ENCODE measurements at regions not wholly inside any gene's neighbourhood (a gene's known extent, or its start where the extent isn't known, plus 50 kb on each side); places are given as distances from the start of the nearest gene placed in this dataset.

DNA sequence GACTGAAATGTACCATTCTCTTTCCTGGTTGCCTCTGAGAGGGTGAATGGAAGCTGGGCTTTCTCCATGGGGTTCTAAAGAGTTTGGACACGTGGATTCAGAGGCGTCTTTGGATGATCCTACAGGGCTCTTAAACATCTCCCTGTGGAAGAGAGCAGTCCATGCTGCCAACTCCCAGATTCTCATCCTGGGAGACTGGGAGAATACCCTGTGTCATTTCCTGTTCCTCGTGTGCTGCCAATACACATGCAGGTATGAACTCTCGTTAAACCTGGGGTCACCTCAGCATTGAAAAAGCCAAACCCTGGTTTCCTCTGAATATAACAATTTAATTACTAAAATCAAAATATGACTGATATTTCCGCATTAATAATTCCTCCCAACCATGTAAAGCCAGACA is 73.3 kb upstream of the NT5C1B start:
- TF ChIP-seq, protein P1, sequence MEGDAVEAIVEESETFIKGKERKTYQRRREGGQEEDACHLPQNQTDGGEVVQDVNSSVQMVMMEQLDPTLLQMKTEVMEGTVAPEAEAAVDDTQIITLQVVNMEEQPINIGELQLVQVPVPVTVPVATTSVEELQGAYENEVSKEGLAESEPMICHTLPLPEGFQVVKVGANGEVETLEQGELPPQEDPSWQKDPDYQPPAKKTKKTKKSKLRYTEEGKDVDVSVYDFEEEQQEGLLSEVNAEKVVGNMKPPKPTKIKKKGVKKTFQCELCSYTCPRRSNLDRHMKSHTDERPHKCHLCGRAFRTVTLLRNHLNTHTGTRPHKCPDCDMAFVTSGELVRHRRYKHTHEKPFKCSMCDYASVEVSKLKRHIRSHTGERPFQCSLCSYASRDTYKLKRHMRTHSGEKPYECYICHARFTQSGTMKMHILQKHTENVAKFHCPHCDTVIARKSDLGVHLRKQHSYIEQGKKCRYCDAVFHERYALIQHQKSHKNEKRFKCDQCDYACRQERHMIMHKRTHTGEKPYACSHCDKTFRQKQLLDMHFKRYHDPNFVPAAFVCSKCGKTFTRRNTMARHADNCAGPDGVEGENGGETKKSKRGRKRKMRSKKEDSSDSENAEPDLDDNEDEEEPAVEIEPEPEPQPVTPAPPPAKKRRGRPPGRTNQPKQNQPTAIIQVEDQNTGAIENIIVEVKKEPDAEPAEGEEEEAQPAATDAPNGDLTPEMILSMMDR (IDR thresholded peaks at IDR 0.05): no peak
- no peak for TF ChIP-seq POLR2A (IDR thresholded peaks at IDR 0.05)

All from ovary (tissue), 3 donors.